HG02885 (cell line): ENCODE measurements at regions not wholly inside any gene's neighbourhood (a gene's known extent, or its start where the extent isn't known, plus 50 kb on each side); places are given as distances from the start of the nearest gene placed in this dataset.

ENCODE experiments used
- ATAC-seq: cut with Tn5 transposase; IDR thresholded peaks from one replicate; pipeline ENCODE4 v1.9.1; 2021; ENCODE audit warnings: mild to moderate bottlenecking; ENCODE audit not compliant: unreplicated experiment, poor library complexity

DNA sequence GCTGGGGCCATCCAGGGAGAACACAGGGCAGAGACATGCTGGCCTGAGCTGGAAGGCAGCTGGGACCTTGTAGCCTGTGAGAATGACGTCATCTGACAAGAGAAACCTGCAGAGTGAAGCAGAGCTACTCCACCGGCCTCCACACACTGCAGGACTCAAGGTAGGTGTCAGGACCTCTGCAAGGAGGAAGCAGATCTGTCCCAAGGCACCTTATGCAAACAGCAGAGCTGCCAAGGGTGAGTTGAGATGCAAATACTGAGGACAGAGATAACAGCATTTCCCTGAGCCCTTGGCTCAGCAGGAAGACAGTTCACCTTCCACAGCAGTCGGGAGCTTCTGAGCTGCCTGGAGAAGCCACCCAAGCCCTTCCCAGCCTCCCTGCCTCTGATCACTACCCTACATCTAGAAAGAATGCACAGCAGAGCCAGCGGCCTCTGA, 51.9 kb upstream of the IGSF9B start:
- ATAC-seq, result peak; percentile 62

DNA sequence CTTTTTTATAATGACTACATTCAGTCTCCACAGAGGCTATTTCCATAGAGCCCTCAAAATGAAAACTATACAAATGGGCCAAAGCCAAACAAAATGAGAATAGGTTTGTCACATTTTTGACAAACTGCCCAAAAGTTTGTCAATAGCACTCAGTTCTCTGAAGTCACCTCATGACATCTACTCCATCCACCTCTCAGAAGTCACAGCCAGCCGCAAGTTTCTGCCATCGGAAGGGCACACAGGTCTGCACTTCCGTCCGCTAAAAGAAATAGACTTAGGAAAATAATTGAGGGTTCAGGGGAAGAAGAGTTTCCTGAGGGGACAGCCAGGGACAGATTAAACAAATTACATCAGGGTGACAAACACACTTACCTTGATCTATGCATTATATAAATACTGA, 55.4 kb upstream of the JAM3 start:
- no peak for ATAC-seq

DNA sequence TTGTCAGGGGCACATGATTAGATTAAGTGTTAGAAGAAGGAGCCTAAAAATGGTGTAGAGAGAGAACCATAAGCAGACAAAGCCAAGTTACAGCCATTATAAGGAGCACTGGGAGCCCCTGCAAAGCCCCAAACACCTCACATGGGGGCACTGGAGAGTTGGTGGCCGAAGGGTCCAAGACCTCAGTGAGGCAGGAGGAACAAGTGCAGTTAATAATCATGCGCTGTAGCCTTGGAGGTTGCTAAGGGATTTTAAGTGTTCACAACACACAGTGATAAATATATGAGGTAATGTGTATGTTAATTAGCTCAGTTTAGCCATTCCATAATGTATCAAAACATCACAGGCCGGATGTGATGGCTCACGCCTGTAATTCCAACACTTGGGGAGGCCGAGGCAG, 54.4 kb upstream of the JAM3 start:
- no peak for ATAC-seq

DNA sequence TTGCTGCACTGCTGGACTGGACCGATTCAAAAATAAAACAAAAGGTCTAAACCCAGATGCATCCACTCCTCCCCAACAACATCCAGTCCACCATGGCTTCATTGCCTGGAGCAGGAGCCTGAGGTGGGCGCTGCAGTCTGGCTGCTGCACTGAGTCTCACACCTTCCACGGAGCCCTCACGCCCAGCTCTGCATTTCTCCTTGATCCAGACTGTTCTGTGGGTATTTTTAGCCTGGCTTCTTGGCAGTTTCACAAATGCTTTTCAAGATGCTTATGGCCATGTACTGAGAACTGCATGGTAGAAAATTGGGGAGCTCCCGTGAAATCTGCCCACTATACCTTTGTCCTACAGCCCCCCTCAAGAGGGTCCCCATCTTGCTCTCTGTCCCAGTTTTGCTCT, 53.3 kb upstream of the JAM3 start:
- no peak for ATAC-seq

DNA sequence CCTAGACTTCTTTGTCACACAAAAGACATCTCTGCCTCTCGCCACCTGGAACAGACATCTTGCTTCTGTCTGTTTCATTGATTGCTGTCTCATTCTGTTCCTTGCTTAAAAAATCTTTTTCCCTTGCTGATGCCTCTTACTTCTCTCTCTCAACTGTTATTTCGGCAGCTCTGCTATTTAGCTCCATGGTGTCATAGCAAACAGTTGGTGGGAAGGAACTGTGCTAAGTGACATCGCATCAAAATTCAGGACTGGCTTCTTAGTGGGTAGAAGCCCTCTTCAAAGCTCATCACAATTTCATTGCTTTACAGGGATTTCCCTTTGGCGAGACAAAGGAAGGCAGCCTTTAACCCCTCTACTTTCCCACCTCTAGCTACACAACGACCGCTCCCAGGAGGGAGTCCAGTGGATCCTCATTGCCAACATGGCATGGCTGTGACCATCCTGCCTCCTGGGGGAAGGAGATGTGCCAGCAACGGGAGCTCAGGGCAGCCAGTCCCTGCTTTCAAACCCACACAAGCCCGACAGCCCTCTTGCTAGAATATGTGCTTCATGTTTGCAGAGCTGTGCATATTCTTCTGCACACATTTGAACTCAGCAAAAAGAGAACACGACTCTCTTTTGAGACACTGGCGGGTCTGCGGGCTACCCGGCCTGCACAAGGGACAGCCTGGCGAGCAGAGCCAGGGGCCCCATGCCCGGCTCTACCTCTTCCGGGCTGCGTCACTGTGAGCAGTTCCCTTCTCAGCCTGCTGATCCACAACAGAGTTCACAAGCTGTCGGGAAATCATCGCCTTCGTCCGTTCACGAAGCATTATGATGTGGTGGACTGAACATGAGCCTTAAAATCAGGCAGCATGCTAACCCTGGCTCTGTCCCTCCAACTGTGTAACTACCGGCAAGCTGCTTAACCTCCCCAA, 51.1 kb upstream of the JAM3 start:
- no peak for ATAC-seq
